ENCODE measurements at regions not wholly inside any gene's neighbourhood (a gene's known extent, or its start where the extent isn't known, plus 50 kb on each side); places are given as distances from the start of the nearest gene placed in this dataset.
"Not testable (repeated sequence)": the region's sequence is repeated elsewhere in the genome, so short reads cannot be mapped to it uniquely, and the experiment has no call there.

- H3K4me1 ChIP-seq (ENCODE audit: control insufficient read depth in 1 of 2, insufficient read depth in 2 of 2, low read length in 2 of 2), result no peaks in the 10 kb centered on the region
- no peaks in the 10 kb centered on the region for H3K9me3 ChIP-seq (ENCODE audit: control insufficient read depth in 1 of 2, low read length in 2 of 2)
- H3K27ac ChIP-seq (ENCODE audit: low read length), result no peak overlapping the region
- no peaks in the 10 kb centered on the region for H3K27me3 ChIP-seq (ENCODE audit: low read depth, low read length)
- no peaks in the 10 kb centered on the region for H3K36me3 ChIP-seq (ENCODE audit: control insufficient read depth in 1 of 2, insufficient read depth in 2 of 2, low read length in 2 of 2)
- H3K4me3 ChIP-seq (ENCODE audit: low read depth in 1 of 2, low read length in 2 of 2), result no peak overlapping the region
Observed at GRCh38 chr6:100088009-100088408, 94.0 kb upstream of the MCHR2 start.

- no peaks in the 10 kb centered on the region for H3K36me3 ChIP-seq (ENCODE audit: control insufficient read depth in 1 of 2, insufficient read depth in 2 of 2, low read length in 2 of 2)
- H3K4me3 ChIP-seq (ENCODE audit: low read depth in 1 of 2, low read length in 2 of 2), result no peak overlapping the region
- H3K9me3 ChIP-seq (ENCODE audit: control insufficient read depth in 1 of 2, low read length in 2 of 2), result no peaks in the 10 kb centered on the region
Observed at GRCh38 chr6:100084991-100085364, 91.0 kb upstream of the MCHR2 start.

GRCh38 chr6:100084316-100084990 is 90.4 kb upstream of the MCHR2 start:
- H3K36me3 ChIP-seq (ENCODE audit: control insufficient read depth in 1 of 2, insufficient read depth in 2 of 2, low read length in 2 of 2), result no peaks in the 10 kb centered on the region
- H3K4me3 ChIP-seq (ENCODE audit: low read depth in 1 of 2, low read length in 2 of 2), result no peak overlapping the region
- no peak overlapping the region for H3K27ac ChIP-seq (ENCODE audit: low read length)
- H3K9me3 ChIP-seq (ENCODE audit: control insufficient read depth in 1 of 2, low read length in 2 of 2), result no peaks in the 10 kb centered on the region
- no peaks in the 10 kb centered on the region for H3K27me3 ChIP-seq (ENCODE audit: low read depth, low read length)
- no peaks in the 10 kb centered on the region for H3K4me1 ChIP-seq (ENCODE audit: control insufficient read depth in 1 of 2, insufficient read depth in 2 of 2, low read length in 2 of 2)

More at GRCh38 chr6:100084991-100085364, 91.0 kb upstream of the MCHR2 start:
- H3K27me3 ChIP-seq (ENCODE audit: low read depth, low read length), result no peaks in the 10 kb centered on the region
- H3K4me1 ChIP-seq (ENCODE audit: control insufficient read depth in 1 of 2, insufficient read depth in 2 of 2, low read length in 2 of 2), result no peaks in the 10 kb centered on the region
- H3K27ac ChIP-seq (ENCODE audit: low read length), result no peak overlapping the region

- no peak overlapping the region for H3K4me3 ChIP-seq (ENCODE audit: low read depth in 1 of 2, low read length in 2 of 2)
- H3K9me3 ChIP-seq (ENCODE audit: control insufficient read depth in 1 of 2, low read length in 2 of 2), result no peaks in the 10 kb centered on the region
- H3K27me3 ChIP-seq (ENCODE audit: low read depth, low read length), result no peaks in the 10 kb centered on the region
- no peaks in the 10 kb centered on the region for H3K4me1 ChIP-seq (ENCODE audit: control insufficient read depth in 1 of 2, insufficient read depth in 2 of 2, low read length in 2 of 2)
- H3K36me3 ChIP-seq (ENCODE audit: control insufficient read depth in 1 of 2, insufficient read depth in 2 of 2, low read length in 2 of 2), result no peaks in the 10 kb centered on the region
- H3K27ac ChIP-seq (ENCODE audit: low read length), result no peak overlapping the region
Observed at GRCh38 chr6:100078509-100078908, 84.5 kb upstream of the MCHR2 start.

- H3K27me3 ChIP-seq (ENCODE audit: low read depth, low read length), result no peaks in the 10 kb centered on the region
- H3K27ac ChIP-seq (ENCODE audit: low read length), result no peak overlapping the region
- no peaks in the 10 kb centered on the region for H3K36me3 ChIP-seq (ENCODE audit: control insufficient read depth in 1 of 2, insufficient read depth in 2 of 2, low read length in 2 of 2)
- no peaks in the 10 kb centered on the region for H3K9me3 ChIP-seq (ENCODE audit: control insufficient read depth in 1 of 2, low read length in 2 of 2)
- H3K4me3 ChIP-seq (ENCODE audit: low read depth in 1 of 2, low read length in 2 of 2), result no peak overlapping the region
- H3K4me1 ChIP-seq (ENCODE audit: control insufficient read depth in 1 of 2, insufficient read depth in 2 of 2, low read length in 2 of 2), result no peaks in the 10 kb centered on the region
Observed at GRCh38 chr6:100065348-100065747, 71.3 kb upstream of the MCHR2 start.

- Histone ChIP-seq H3K36me3 (ENCODE audit: control insufficient read depth in 1 of 2, insufficient read depth in 2 of 2, low read length in 2 of 2) (no peaks in the 10 kb centered on the region), H3K27ac (ENCODE audit: low read length) (no peak overlapping the region), H3K4me3 (ENCODE audit: low read depth in 1 of 2, low read length in 2 of 2) (no peak overlapping the region), H3K9me3 (ENCODE audit: control insufficient read depth in 1 of 2, low read length in 2 of 2) (no peaks in the 10 kb centered on the region), H3K4me1 (ENCODE audit: control insufficient read depth in 1 of 2, insufficient read depth in 2 of 2, low read length in 2 of 2) (no peaks in the 10 kb centered on the region), H3K27me3 (ENCODE audit: low read depth, low read length) (no peaks in the 10 kb centered on the region)
Observed at GRCh38 chr6:100062621-100063020, 68.6 kb upstream of the MCHR2 start.

GRCh38 chr6:100057941-100058340 is 63.9 kb upstream of the MCHR2 start:
- Histone ChIP-seq H3K27ac (ENCODE audit: low read length) (no peak overlapping the region), H3K27me3 (ENCODE audit: low read depth, low read length) (no peaks in the 10 kb centered on the region), H3K36me3 (ENCODE audit: control insufficient read depth in 1 of 2, insufficient read depth in 2 of 2, low read length in 2 of 2) (no peaks in the 10 kb centered on the region), H3K4me3 (ENCODE audit: low read depth in 1 of 2, low read length in 2 of 2) (no peak overlapping the region), H3K9me3 (ENCODE audit: control insufficient read depth in 1 of 2, low read length in 2 of 2) (peaks cover 0 to 3% of the 10 kb centered on the region in 2 donors), H3K4me1 (ENCODE audit: control insufficient read depth in 1 of 2, insufficient read depth in 2 of 2, low read length in 2 of 2) (no peaks in the 10 kb centered on the region)

GRCh38 chr6:100050550-100050949 is 56.5 kb upstream of the MCHR2 start:
- H3K36me3 ChIP-seq (ENCODE audit: control insufficient read depth in 1 of 2, insufficient read depth in 2 of 2, low read length in 2 of 2), result no peaks in the 10 kb centered on the region
- H3K4me1 ChIP-seq (ENCODE audit: control insufficient read depth in 1 of 2, insufficient read depth in 2 of 2, low read length in 2 of 2), result no peaks in the 10 kb centered on the region
- H3K4me3 ChIP-seq (ENCODE audit: low read depth in 1 of 2, low read length in 2 of 2), result no peak overlapping the region
- H3K27ac ChIP-seq (ENCODE audit: low read length), result no peak overlapping the region
- no peaks in the 10 kb centered on the region for H3K9me3 ChIP-seq (ENCODE audit: control insufficient read depth in 1 of 2, low read length in 2 of 2)
- H3K27me3 ChIP-seq (ENCODE audit: low read depth, low read length), result no peaks in the 10 kb centered on the region

GRCh38 chr6:100043961-100044360 is 49.9 kb upstream of the MCHR2 start:
- H3K27ac ChIP-seq (ENCODE audit: low read length); H3K27me3 ChIP-seq (ENCODE audit: low read depth, low read length); H3K4me1 ChIP-seq (ENCODE audit: control insufficient read depth in 1 of 2, insufficient read depth in 2 of 2, low read length in 2 of 2); H3K4me3 ChIP-seq (ENCODE audit: low read depth in 1 of 2, low read length in 2 of 2); H3K36me3 ChIP-seq (ENCODE audit: control insufficient read depth in 1 of 2, insufficient read depth in 2 of 2, low read length in 2 of 2); H3K9me3 ChIP-seq (ENCODE audit: control insufficient read depth in 1 of 2, low read length in 2 of 2): not testable (repeated sequence)
